ENCODE measurements at regions not wholly inside any gene's neighbourhood (a gene's known extent, or its start where the extent isn't known, plus 50 kb on each side); places are given as distances from the start of the nearest gene placed in this dataset.

- DNase-seq = no peak
Observed at GRCh38 chr2:181354626-181355025, 102.6 kb upstream of the ITGA4 start.

- no peak for DNase-seq
Observed at GRCh38 chr2:181356526-181357130, 100.6 kb upstream of the ITGA4 start.

- no peak for DNase-seq
Observed at GRCh38 chr2:181357979-181358378, 99.2 kb upstream of the ITGA4 start.

- DNase-seq = no peak
Observed at GRCh38 chr2:181362561-181362960, 94.6 kb upstream of the ITGA4 start.

- DNase-seq = no peak
Observed at GRCh38 chr2:181363164-181363563, 94.0 kb upstream of the ITGA4 start.

GRCh38 chr2:181364492-181365170 lies 92.6 kb upstream of the ITGA4 start:
- no peak for DNase-seq

GRCh38 chr2:181366675-181367175 lies 90.5 kb upstream of the ITGA4 start:
- DNase-seq = no peak

GRCh38 chr2:181367411-181367810 lies 89.8 kb upstream of the ITGA4 start:
- no peak for DNase-seq

GRCh38 chr2:181367906-181368435 lies 89.2 kb upstream of the ITGA4 start:
- DNase-seq = no peak

- DNase-seq = no peak
Observed at GRCh38 chr2:181370126-181370525, 87.1 kb upstream of the ITGA4 start.

- no peak for DNase-seq
Observed at GRCh38 chr2:181371195-181371594, 86.0 kb upstream of the ITGA4 start.

- no peak for DNase-seq
Observed at GRCh38 chr2:181371782-181372645, 85.2 kb upstream of the ITGA4 start.

- DNase-seq = no peak
Observed at GRCh38 chr2:181372646-181373040, 84.5 kb upstream of the ITGA4 start.

GRCh38 chr2:181374781-181375675 lies 82.2 kb upstream of the ITGA4 start:
- DNase-seq = no peak

GRCh38 chr2:181376442-181376841 lies 80.7 kb upstream of the ITGA4 start:
- DNase-seq = no peak

- no peak for DNase-seq
Observed at GRCh38 chr2:181376999-181377398, 80.2 kb upstream of the ITGA4 start.

- DNase-seq = no peak
Observed at GRCh38 chr2:181378491-181378890, 78.7 kb upstream of the ITGA4 start.

GRCh38 chr2:181380581-181380980 lies 76.6 kb upstream of the ITGA4 start:
- DNase-seq = no peak

GRCh38 chr2:181384923-181385322 lies 72.3 kb upstream of the ITGA4 start:
- DNase-seq = no peak

GRCh38 chr2:181389524-181389923 lies 67.7 kb upstream of the ITGA4 start:
- DNase-seq = no peak

GRCh38 chr2:181393472-181393871 lies 63.7 kb upstream of the ITGA4 start:
- DNase-seq = no peak

- no peak for DNase-seq
Observed at GRCh38 chr2:181394741-181395437, 62.3 kb upstream of the ITGA4 start.
